ENCODE measurements at regions not wholly inside any gene's neighbourhood (a gene's known extent, or its start where the extent isn't known, plus 50 kb on each side); places are given as distances from the start of the nearest gene placed in this dataset.

- no peaks in the 10 kb centered on the region for H3K36me3 Mint-ChIP-seq (ENCODE audit: insufficient read depth, unreplicated experiment)
- H3K4me3 Mint-ChIP-seq (ENCODE audit: unreplicated experiment) = no peak overlapping the region
- no peak for DNase-seq (ENCODE audit: unreplicated experiment)
- no peak for TF ChIP-seq CTCF (IDR thresholded peaks at IDR 0.05; ENCODE audit: unreplicated experiment)
- ChIA-PET POLR2A (no interaction called here), CTCF (interaction anchor here (0.7 kb wide), 1 partner anchor 288 kb away, joined by 3 read pairs; no protein-coding TSS in a partner anchor)
- no peak overlapping the region for H3K27ac Mint-ChIP-seq (ENCODE audit: low read depth, unreplicated experiment)
- intact Hi-C loops (cut with micrococcal nuclease) = no loop called here
- H3K27me3 Mint-ChIP-seq (ENCODE audit: insufficient read depth, unreplicated experiment) = peaks cover 27% of the 10 kb centered on the region
- H3K9me3 Mint-ChIP-seq (ENCODE audit: unreplicated experiment) = peaks cover 27% of the 10 kb centered on the region
- no peaks in the 10 kb centered on the region for H3K4me1 Mint-ChIP-seq (ENCODE audit: insufficient read depth, unreplicated experiment)
- no TSS peak for BruUV-seq (replicated peaks)
Measured at GRCh38 chr9:7347556-7347955, 452.0 kb downstream of the DMAC1 start.

GRCh38 chr9:7346144-7346543, 453.4 kb downstream of the DMAC1 start:
- intact Hi-C loops (cut with micrococcal nuclease) = no loop called here
- Mint-ChIP-seq H3K27ac (ENCODE audit: low read depth, unreplicated experiment) (no peak overlapping the region), H3K4me3 (ENCODE audit: unreplicated experiment) (no peak overlapping the region), H3K27me3 (ENCODE audit: insufficient read depth, unreplicated experiment) (peaks cover 25% of the 10 kb centered on the region), H3K36me3 (ENCODE audit: insufficient read depth, unreplicated experiment) (no peaks in the 10 kb centered on the region), H3K9me3 (ENCODE audit: unreplicated experiment) (peaks cover 27% of the 10 kb centered on the region), H3K4me1 (ENCODE audit: insufficient read depth, unreplicated experiment) (no peaks in the 10 kb centered on the region)
- DNase-seq (ENCODE audit: unreplicated experiment) = no peak
- no TSS peak for BruUV-seq (replicated peaks)
- ChIA-PET POLR2A (interaction anchor here (0.6 kb wide), 1 partner anchor 54 kb away, joined by 3 read pairs; no protein-coding TSS in a partner anchor), CTCF (interaction anchor here (0.5 to 1.1 kb wide), 2 partner anchors 12 to 688 kb away, joined by 3 to 4 read pairs; no protein-coding TSS in a partner anchor)
- no peak for TF ChIP-seq CTCF (IDR thresholded peaks at IDR 0.05; ENCODE audit: unreplicated experiment)

GRCh38 chr9:7342736-7343135, 456.8 kb downstream of the DMAC1 start:
- no TSS peak for BruUV-seq (replicated peaks)
- no peak for TF ChIP-seq CTCF (IDR thresholded peaks at IDR 0.05; ENCODE audit: unreplicated experiment)
- Mint-ChIP-seq H3K36me3 (ENCODE audit: insufficient read depth, unreplicated experiment) (no peaks in the 10 kb centered on the region), H3K4me1 (ENCODE audit: insufficient read depth, unreplicated experiment) (no peaks in the 10 kb centered on the region), H3K9me3 (ENCODE audit: unreplicated experiment) (peaks cover 9% of the 10 kb centered on the region), H3K27ac (ENCODE audit: low read depth, unreplicated experiment) (no peak overlapping the region), H3K4me3 (ENCODE audit: unreplicated experiment) (no peak overlapping the region), H3K27me3 (ENCODE audit: insufficient read depth, unreplicated experiment) (peaks cover 24% of the 10 kb centered on the region)
- DNase-seq (ENCODE audit: unreplicated experiment) = no peak
- intact Hi-C loops (cut with micrococcal nuclease) = no loop called here
- CTCF ChIA-PET = interaction anchor here (0.5 to 1.0 kb wide), 6 partner anchors 14 to 274 kb away, joined by 3 to 6 read pairs (median 3); no protein-coding TSS in a partner anchor
- POLR2A ChIA-PET = no interaction called here

GRCh38 chr9:7342229-7342628, 457.3 kb downstream of the DMAC1 start:
- no peak overlapping the region for H3K27ac Mint-ChIP-seq (ENCODE audit: low read depth, unreplicated experiment)
- no peak for DNase-seq (ENCODE audit: unreplicated experiment)
- no TSS peak for BruUV-seq (replicated peaks)
- no peak overlapping the region for H3K4me3 Mint-ChIP-seq (ENCODE audit: unreplicated experiment)
- intact Hi-C loops (cut with micrococcal nuclease) = no loop called here
- peaks cover 24% of the 10 kb centered on the region for H3K27me3 Mint-ChIP-seq (ENCODE audit: insufficient read depth, unreplicated experiment)
- no peaks in the 10 kb centered on the region for H3K36me3 Mint-ChIP-seq (ENCODE audit: insufficient read depth, unreplicated experiment)
- no peaks in the 10 kb centered on the region for H3K4me1 Mint-ChIP-seq (ENCODE audit: insufficient read depth, unreplicated experiment)
- H3K9me3 Mint-ChIP-seq (ENCODE audit: unreplicated experiment) = peaks cover 9% of the 10 kb centered on the region
- POLR2A ChIA-PET = no interaction called here
- CTCF ChIA-PET = interaction anchor here (0.5 to 1.0 kb wide), 6 partner anchors 15 to 1662 kb away, joined by 3 read pairs; no protein-coding TSS in a partner anchor
- TF ChIP-seq CTCF (IDR thresholded peaks at IDR 0.05; ENCODE audit: unreplicated experiment) = no peak
